ENCODE measurements at regions not wholly inside any gene's neighbourhood (a gene's known extent, or its start where the extent isn't known, plus 50 kb on each side); places are given as distances from the start of the nearest gene placed in this dataset.
"Not testable (repeated sequence)": the region's sequence is repeated elsewhere in the genome, so short reads cannot be mapped to it uniquely, and the experiment has no call there.

GRCh38 chr18:65671621-65672415 is 79.0 kb upstream of the CDH7 start:
- H3K27me3 Mint-ChIP-seq, result no peaks in the 10 kb centered on the region
- no peak overlapping the region for H3K4me3 Mint-ChIP-seq
- H3K27ac Mint-ChIP-seq, result no peak overlapping the region
- H3K36me3 Mint-ChIP-seq, result no peaks in the 10 kb centered on the region
- H3K9me3 Mint-ChIP-seq, result peaks cover 6% of the 10 kb centered on the region
- H3K4me1 Mint-ChIP-seq, result no peaks in the 10 kb centered on the region

- not testable (repeated sequence) for H3K27ac Mint-ChIP-seq, H3K4me3 Mint-ChIP-seq, H3K9me3 Mint-ChIP-seq, H3K27me3 Mint-ChIP-seq, H3K4me1 Mint-ChIP-seq, H3K36me3 Mint-ChIP-seq
These were observed 80.7 kb upstream of the CDH7 start for GRCh38 chr18:65670145-65670544.

GRCh38 chr18:65661391-65661790 is 89.4 kb upstream of the CDH7 start:
- Mint-ChIP-seq H3K4me1 (no peaks in the 10 kb centered on the region), H3K36me3 (no peaks in the 10 kb centered on the region), H3K4me3 (no peak overlapping the region), H3K27me3 (no peaks in the 10 kb centered on the region), H3K9me3 (no peaks in the 10 kb centered on the region), H3K27ac (no peak overlapping the region)

- Mint-ChIP-seq H3K9me3 (no peaks in the 10 kb centered on the region), H3K4me3 (no peak overlapping the region), H3K27me3 (no peaks in the 10 kb centered on the region), H3K36me3 (no peaks in the 10 kb centered on the region), H3K4me1 (no peaks in the 10 kb centered on the region), H3K27ac (no peak overlapping the region)
These were observed 90.9 kb upstream of the CDH7 start for GRCh38 chr18:65659912-65660311.

- H3K36me3 Mint-ChIP-seq, result no peaks in the 10 kb centered on the region
- no peak overlapping the region for H3K4me3 Mint-ChIP-seq
These were observed 91.5 kb upstream of the CDH7 start for GRCh38 chr18:65659312-65659711.

GRCh38 chr18:65651192-65651591 is 99.6 kb upstream of the CDH7 start:
- no peaks in the 10 kb centered on the region for H3K9me3 Mint-ChIP-seq
- H3K27ac Mint-ChIP-seq, result no peak overlapping the region
- no peaks in the 10 kb centered on the region for H3K36me3 Mint-ChIP-seq
- no peak overlapping the region for H3K4me3 Mint-ChIP-seq
- no peaks in the 10 kb centered on the region for H3K4me1 Mint-ChIP-seq
- H3K27me3 Mint-ChIP-seq, result no peaks in the 10 kb centered on the region

More at GRCh38 chr18:65659312-65659711, 91.5 kb upstream of the CDH7 start:
- no peaks in the 10 kb centered on the region for H3K4me1 Mint-ChIP-seq
- no peak overlapping the region for H3K27ac Mint-ChIP-seq
- no peaks in the 10 kb centered on the region for H3K9me3 Mint-ChIP-seq
- no peaks in the 10 kb centered on the region for H3K27me3 Mint-ChIP-seq

- Mint-ChIP-seq H3K4me3 (no peak overlapping the region), H3K9me3 (no peaks in the 10 kb centered on the region), H3K4me1 (no peaks in the 10 kb centered on the region), H3K27me3 (no peaks in the 10 kb centered on the region), H3K36me3 (no peaks in the 10 kb centered on the region), H3K27ac (no peak overlapping the region)
These were observed 118.6 kb upstream of the CDH7 start for GRCh38 chr18:65632236-65632635.

- no peak overlapping the region for H3K4me3 Mint-ChIP-seq
- no peak overlapping the region for H3K27ac Mint-ChIP-seq
- no peaks in the 10 kb centered on the region for H3K27me3 Mint-ChIP-seq
- H3K4me1 Mint-ChIP-seq, result no peaks in the 10 kb centered on the region
- H3K36me3 Mint-ChIP-seq, result no peaks in the 10 kb centered on the region
- H3K9me3 Mint-ChIP-seq, result no peaks in the 10 kb centered on the region
These were observed 119.0 kb upstream of the CDH7 start for GRCh38 chr18:65631766-65632165.

- H3K27ac Mint-ChIP-seq, result no peak overlapping the region
- H3K4me1 Mint-ChIP-seq, result no peaks in the 10 kb centered on the region
- no peaks in the 10 kb centered on the region for H3K9me3 Mint-ChIP-seq
- H3K4me3 Mint-ChIP-seq, result no peak overlapping the region
- no peaks in the 10 kb centered on the region for H3K36me3 Mint-ChIP-seq
- no peaks in the 10 kb centered on the region for H3K27me3 Mint-ChIP-seq
These were observed 122.4 kb upstream of the CDH7 start for GRCh38 chr18:65628390-65628789.

- Mint-ChIP-seq H3K27me3 (no peaks in the 10 kb centered on the region), H3K4me1 (no peaks in the 10 kb centered on the region), H3K36me3 (no peaks in the 10 kb centered on the region), H3K4me3 (no peak overlapping the region), H3K27ac (no peak overlapping the region), H3K9me3 (peaks cover 10% of the 10 kb centered on the region)
These were observed 127.1 kb upstream of the CDH7 start for GRCh38 chr18:65623676-65624075.

GRCh38 chr18:65622436-65622835 is 128.4 kb upstream of the CDH7 start:
- no peaks in the 10 kb centered on the region for H3K36me3 Mint-ChIP-seq

GRCh38 chr18:65620076-65620696 is 130.6 kb upstream of the CDH7 start:
- no peaks in the 10 kb centered on the region for H3K4me1 Mint-ChIP-seq
- no peak overlapping the region for H3K27ac Mint-ChIP-seq
- H3K27me3 Mint-ChIP-seq, result no peaks in the 10 kb centered on the region
- H3K9me3 Mint-ChIP-seq, result peaks cover 10% of the 10 kb centered on the region
- no peaks in the 10 kb centered on the region for H3K36me3 Mint-ChIP-seq
- H3K4me3 Mint-ChIP-seq, result no peak overlapping the region

More at GRCh38 chr18:65622436-65622835, 128.4 kb upstream of the CDH7 start:
- no peak overlapping the region for H3K4me3 Mint-ChIP-seq
- H3K27me3 Mint-ChIP-seq, result no peaks in the 10 kb centered on the region
- no peaks in the 10 kb centered on the region for H3K4me1 Mint-ChIP-seq
- H3K9me3 Mint-ChIP-seq, result peaks cover 10% of the 10 kb centered on the region
- H3K27ac Mint-ChIP-seq, result no peak overlapping the region

- H3K27ac Mint-ChIP-seq, result no peak overlapping the region
- no peaks in the 10 kb centered on the region for H3K27me3 Mint-ChIP-seq
- H3K36me3 Mint-ChIP-seq, result no peaks in the 10 kb centered on the region
- H3K9me3 Mint-ChIP-seq, result peaks cover 5% of the 10 kb centered on the region
- no peak overlapping the region for H3K4me3 Mint-ChIP-seq
- no peaks in the 10 kb centered on the region for H3K4me1 Mint-ChIP-seq
These were observed 139.9 kb upstream of the CDH7 start for GRCh38 chr18:65610939-65611338.

GRCh38 chr18:65608471-65608870 is 142.3 kb upstream of the CDH7 start:
- H3K27ac Mint-ChIP-seq, result no peak overlapping the region
- H3K4me1 Mint-ChIP-seq, result no peaks in the 10 kb centered on the region
- H3K36me3 Mint-ChIP-seq, result no peaks in the 10 kb centered on the region
- peaks cover 10% of the 10 kb centered on the region for H3K9me3 Mint-ChIP-seq
- no peak overlapping the region for H3K4me3 Mint-ChIP-seq
- no peaks in the 10 kb centered on the region for H3K27me3 Mint-ChIP-seq

- Mint-ChIP-seq H3K27ac (no peak overlapping the region), H3K9me3 (peaks cover 10% of the 10 kb centered on the region), H3K27me3 (no peaks in the 10 kb centered on the region), H3K4me1 (no peaks in the 10 kb centered on the region), H3K36me3 (no peaks in the 10 kb centered on the region), H3K4me3 (no peak overlapping the region)
These were observed 143.7 kb upstream of the CDH7 start for GRCh38 chr18:65607161-65607560.

GRCh38 chr18:65606551-65607130 is 144.2 kb upstream of the CDH7 start:
- peaks cover 10% of the 10 kb centered on the region for H3K9me3 Mint-ChIP-seq
- no peak overlapping the region for H3K4me3 Mint-ChIP-seq
- H3K27me3 Mint-ChIP-seq, result no peaks in the 10 kb centered on the region
- H3K36me3 Mint-ChIP-seq, result no peaks in the 10 kb centered on the region
- no peak overlapping the region for H3K27ac Mint-ChIP-seq
- H3K4me1 Mint-ChIP-seq, result no peaks in the 10 kb centered on the region
